T1000 (cell line): ENCODE measurements at regions not wholly inside any gene's neighbourhood (a gene's known extent, or its start where the extent isn't known, plus 50 kb on each side); places are given as distances from the start of the nearest gene placed in this dataset.
"Not testable (repeated sequence)": the region's sequence is repeated elsewhere in the genome, so short reads cannot be mapped to it uniquely, and the experiment has no call there.

ENCODE experiments used
- DNase-seq: peaks from one replicate; lab custom pipeline; 2025; ENCODE audit warnings: mixed read lengths; lab: John Stamatoyannopoulos, UW

DNA sequence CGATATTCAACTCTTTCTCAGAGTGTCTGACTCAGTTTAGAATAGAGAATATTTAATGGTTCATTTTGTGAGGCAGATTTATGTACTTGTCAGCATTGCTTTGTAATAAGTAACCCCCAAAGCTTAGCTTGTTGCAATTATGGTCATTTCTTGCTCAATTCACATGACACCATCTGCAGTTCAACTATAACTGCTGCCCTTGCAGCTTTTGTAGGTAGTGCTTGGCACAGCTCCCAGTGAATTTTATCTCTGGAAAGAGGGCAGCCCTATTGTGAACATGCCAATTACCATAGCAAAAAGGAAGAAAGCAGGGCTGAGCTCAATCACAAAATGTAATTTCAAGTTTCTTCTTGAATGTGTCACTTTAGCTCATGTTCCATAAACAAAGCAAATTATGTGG, 1587.7 kb upstream of the ACO1 start:
- DNase-seq: no peak

DNA sequence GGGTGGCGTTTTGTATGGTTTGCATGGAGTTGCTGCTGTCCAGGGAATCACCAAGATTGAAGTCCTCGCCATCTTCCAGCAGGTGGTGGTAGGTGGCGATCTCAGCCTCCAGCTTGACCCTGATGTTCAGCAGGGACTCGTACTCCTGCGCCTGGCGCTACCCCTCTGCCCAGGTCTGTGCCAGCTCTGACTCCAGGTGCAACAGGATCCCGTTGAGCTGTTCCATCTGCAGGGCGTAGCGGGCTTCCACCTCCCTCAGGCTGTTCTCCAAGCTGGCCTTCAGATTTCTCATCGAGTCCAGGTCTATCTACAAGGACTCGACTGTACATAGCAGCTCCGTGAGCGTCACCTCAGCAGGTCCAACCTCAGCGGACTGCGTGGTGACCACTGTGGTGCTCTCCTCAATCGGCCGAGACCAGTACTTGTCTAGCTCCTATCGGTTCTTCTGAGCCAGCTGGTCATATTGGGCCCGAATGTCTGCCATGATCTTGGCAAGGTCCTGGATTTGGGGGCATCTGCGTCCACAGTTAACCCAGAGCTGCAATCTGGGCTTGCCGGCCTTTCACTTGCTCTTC, 1584.8 kb upstream of the ACO1 start:
- DNase-seq: no peak

DNA sequence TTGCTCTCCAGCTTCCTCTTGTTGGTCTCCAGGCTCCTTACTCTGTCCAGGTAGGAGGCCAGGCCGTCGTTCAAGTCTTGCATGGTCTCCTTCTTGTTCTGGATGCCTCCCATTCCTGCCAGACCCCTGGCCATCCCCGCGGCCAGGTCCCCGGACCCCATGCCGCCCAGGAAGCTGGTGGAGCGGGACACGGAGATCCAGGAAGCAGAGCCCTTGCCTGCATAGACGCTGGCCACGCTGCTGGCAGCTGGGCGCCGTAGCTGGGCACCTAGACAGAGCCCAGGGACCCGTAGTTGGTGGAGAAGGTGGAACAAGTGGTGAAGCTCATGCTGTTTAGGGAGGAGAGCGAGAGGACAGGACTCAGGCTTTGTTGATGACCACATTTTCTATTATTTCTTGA, 1584.0 kb upstream of the ACO1 start:
- DNase-seq: no peak

DNA sequence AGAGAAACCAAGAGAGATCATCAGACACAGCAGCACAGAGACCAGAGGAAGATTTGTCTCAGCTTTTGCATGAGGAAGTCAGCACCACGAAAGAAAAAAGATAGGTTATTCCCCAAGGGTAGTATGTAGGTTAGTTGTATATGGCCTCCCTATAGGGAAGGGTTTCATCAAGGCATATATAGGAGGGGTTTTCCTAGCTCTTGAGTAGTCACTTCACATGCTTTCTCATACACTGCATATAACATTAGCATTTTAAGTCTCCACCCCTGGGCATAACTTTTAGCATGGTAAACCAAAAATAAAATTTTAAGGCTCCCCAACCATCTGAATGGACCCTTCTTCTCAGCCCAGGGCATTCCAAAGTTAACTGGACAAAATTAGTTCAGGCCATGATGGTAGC, 1571.6 kb upstream of the ACO1 start:
- no peak for DNase-seq

DNA sequence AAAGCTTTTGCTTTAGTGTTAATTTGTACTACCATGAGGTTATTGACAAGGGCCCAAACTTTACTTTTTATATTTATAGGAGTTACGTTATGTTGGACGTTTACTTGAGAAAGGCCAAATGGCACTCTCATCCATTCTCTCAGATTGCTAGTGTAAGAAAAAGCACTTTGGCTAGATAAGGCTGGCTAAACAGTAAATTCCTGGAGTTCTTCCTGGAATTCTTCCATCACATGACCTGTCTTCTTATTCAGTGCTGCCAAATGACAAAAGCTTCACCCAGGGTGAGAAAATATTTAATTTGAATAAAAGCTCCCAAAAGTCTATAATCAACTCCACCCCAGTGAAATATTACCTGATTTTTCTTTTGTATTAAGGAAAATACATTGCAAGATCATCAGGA, 1568.9 kb upstream of the ACO1 start:
- DNase-seq: no peak

DNA sequence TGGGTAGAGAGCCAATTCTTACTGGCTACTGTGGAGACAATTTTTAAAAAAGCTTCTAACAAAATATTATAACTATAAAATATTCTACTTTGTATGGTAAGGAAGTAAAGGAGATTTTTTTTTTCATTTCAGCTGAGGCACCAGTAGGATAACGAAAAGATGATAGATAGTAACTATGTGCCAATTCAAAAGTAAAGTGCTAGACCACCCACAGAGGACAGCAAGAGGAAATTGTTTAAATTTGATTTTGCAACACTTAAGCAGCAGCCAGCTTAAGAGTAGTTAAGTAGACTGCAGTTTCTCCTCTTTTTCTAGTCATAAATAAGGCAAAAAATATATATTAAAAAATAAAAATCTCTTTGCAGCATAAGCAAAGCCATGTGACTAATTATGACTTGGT, 1539.3 kb upstream of the ACO1 start:
- no peak for DNase-seq

DNA sequence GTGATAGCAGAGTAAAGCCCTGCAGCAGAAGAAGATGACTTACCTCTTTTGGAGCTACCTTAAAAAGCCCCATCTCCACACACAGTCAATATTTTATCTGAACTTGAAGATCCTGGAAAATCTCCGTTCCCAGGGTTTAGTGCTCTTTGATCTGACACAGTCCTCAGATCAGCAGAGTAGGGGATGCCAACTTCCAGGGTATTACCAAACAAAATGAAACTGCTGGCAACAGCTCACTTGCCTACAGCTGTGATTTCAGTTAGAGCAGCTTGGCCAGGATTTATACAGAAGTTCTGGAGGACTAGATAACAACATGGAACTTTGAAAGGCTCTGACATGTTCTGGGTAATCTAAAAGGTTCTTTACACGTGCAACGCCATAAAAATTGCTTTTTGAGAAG, 1537.8 kb upstream of the ACO1 start:
- DNase-seq: no peak

DNA sequence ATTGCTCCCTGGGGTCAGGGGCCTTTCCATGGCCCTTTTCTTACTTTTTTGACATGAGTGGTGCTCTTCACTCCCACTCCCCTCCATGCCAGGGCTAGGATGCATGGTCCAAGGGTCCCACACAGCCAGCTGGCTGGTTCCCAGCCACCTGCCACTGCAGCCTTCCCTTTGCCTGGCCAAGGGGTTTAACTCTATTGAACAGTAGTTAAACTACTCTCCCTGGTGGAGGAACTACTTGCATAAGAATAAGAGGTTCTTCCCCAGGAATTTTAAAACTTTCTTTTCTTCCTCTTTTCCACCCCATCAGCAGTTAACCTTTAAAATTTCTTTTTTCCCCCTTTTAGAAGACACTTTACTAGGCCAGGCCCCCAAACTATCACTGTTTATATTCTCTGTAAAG, 1532.8 kb upstream of the ACO1 start:
- DNase-seq: no peak

DNA sequence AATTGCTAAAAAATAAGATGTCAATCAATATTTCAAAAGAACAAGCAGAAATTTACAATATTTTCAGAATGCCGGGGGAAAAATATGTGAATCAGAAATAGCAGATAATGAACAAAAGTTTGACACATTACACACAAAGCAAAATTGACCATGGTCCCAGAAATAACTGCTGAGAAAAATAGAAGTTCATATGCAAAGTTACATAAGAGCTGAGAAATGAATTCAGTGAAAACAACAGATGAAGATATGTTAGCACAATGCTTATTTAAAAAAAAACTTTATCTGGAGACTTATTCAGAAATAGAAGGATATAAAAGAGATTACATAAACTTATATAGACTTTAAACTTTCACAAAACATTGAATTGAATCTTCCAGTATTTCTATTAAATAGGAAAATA, 1483.7 kb upstream of the ACO1 start:
- DNase-seq: no peak

DNA sequence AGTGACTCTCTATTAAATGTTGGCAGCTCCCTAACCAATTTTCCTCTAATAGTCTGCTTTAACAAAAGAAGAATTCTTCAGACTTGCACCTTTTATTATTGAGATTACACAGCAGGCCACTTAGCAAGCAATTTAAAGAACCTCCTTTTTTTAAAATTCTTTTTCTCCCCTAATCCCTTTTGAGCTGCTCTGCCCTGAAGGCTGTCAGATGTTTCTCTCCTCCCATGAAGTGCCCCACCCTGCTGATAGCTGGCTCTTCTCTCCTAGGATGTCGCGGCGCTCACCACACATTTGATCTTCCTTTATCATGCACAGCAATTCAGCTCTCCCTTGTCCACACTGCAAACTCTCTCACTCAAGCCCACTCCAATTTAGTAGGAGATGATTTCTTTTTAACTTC, 1471.1 kb upstream of the ACO1 start:
- DNase-seq: no peak

DNA sequence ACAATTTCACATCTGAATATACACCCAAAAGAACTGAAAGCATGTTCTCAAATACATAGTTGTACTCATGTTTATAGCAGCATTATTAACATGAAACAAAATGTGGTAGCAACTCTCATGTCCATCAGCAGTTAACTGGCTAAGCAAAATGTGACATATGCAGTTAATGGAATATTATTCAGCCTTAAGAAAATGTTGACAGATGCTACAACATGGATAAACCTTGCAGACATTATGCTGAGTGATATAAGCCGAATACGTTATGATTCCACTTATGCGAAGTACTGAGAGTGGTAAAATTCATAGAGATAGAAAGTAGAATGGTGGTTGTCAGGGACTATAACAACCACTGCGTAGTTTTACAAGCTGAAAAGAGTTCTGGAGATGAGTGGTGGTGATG, 1469.0 kb upstream of the ACO1 start:
- no peak for DNase-seq

DNA sequence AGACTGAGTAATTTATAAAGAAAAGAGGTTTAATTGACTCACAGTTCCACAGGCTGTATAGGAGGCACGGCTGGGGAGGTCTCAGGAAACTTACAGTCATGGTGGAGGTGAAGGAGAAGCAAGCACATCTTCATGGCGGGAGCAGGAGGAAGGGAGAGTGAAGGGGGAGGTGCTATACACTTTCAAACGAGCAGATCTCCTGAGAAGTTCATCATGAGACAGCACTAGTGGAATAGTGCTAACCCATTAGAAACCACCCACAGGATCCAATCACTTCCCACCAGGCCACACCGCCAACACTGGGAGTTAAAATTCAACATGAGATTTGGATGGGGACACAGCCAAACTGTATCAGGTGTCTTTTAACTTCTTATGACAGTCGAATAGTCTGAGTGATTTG, 1459.3 kb upstream of the ACO1 start:
- no peak for DNase-seq

DNA sequence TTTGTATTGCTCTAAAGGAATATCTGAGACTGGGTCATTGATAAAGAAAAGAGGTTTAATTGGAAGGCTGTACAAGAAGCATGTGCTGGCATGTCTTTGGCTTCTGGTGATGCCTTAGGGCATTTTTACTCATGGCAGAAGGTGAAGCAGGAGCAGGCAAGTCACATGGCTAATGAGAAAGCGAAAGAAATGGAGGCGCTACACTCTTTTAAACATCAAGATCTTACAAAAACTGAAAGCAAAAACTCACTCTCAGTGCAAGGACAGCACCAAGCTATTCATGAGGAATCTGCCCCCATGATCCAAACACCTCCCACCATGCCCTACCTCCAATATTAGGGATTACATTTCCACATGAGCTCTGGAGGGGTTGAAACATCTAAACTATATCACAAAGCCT, 1458.8 kb upstream of the ACO1 start:
- DNase-seq: no peak

DNA sequence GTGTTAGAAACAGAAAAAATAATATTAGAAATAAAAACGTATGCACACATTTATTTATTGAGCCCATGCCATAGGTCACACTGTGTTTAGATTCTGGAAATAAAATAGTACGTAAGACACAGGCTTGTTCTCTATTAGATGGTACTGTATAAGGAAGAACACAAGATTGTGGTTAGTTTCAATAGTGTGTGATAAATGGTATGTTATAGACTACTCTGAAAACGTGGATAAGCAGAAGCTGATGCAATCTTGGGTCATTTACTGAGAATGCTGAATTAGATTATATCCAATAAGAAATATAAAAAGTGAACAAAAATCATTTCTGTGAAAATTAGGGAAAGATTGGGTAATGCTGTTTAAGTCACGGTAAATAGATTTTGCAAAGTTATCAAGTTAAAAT, 1456.4 kb upstream of the ACO1 start:
- DNase-seq: no peak

DNA sequence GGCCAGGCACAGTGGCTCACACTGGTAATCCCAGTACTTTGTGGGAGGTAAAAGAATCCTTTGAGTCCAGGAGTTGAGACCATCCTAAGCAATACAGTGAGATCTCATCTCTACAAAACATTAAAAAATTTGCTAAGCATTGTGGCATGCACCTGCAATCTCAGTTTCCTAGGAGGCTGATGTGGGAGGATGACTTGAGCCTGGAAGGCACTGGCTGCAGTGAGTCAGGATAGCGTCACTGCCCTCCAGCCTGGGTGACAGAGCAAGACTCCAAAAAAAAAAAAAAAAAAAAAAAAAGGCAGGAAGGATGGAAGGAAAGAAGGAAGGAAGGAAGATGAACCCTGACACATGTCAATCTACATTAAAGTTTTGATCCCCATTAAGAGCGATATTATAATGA, 1452.2 kb upstream of the ACO1 start:
- DNase-seq: peak; percentile 47

DNA sequence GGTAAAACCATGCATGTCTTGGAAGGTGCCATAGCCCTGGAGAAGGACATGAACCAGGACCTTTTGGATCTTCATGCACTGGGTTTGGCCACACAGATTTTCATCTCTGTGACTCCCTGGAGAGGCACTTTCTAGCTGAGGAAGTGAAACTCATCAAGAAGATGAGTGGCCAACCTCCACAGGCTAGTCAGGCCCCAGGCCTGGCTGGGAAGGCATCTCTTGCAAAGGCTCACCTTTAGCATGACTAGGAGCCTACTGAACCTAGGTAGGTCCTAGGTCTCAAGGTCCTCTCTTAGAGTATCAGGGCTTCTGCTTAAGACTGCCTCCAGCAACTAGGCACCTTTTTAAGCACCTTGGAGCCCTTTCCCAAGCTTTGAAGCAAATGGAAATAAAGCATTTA, 1448.7 kb upstream of the ACO1 start:
- DNase-seq: no peak

DNA sequence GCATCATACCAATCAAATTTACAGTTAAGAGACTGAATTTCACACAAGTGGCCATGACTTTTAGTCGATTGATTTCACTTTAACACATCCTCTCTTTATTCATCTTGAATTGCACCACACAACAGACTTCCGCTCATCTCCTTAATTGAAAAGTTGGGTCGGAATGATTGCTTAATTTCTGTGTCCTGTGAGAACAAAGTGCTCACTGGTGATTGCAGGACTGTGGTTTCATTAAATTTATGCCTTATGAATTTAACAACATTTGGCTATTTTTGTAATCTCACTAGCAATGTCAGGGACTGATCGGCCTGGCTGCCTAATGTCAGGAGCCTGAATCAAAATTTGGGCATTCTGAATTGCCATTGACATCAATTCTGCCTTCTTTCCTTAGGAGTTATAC, 1447.3 kb upstream of the ACO1 start:
- DNase-seq: no peak

DNA sequence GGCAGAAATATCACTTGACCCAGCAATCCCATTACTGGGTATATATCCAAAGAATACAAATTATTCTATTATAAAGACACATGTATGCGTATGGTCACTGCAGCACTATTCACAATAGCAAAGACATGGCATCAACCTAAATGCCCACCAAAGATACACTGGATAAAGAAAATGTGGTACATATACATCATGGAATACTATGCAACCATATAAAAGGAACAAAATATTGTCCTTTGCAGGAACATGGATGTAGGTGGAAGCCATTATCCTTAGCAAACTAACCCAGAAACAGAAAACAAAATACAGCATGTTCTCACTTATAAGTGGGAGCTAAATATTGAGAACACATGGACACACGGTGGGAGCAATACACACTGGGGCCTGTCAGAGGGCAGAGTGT, 1441.6 kb upstream of the ACO1 start:
- not testable (repeated sequence) for DNase-seq

DNA sequence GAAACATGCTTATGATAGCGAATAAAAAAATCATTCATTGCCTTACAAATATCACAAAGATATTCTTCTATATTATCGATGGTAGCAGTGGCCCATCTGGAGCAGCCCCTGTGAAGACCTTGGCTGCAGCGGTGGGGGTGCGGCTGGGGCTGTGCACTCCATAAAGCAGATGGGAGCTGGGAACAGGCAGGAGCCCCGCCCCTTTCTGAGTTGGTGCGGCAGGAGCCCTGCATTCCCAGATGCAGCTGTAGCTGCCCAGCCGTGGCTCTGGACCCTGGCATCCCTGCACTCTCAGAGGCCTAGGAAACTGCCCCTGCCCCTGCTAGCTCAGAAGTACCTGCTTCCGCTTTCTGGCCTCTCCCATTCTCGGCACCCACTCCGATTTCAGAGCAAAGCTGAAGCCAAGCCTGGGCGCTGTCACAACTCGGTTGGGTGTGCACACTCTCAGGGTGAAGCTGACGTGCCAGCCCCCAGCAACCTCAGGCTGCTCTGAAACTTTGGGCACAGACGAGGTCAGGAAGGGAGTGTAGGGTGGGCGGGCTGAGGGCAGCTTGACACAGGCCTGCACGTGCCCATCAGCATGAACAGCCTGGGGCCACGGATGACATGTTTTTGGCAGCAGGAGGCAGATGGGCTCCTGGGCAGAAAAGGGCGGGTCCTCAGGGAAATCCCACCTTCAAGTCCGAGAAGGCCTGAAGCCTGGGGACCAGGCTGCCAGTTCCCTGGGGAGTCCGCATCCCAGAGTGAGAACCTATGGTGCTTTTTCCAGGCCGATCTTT, 1440.8 kb upstream of the ACO1 start:
- no peak for DNase-seq

DNA sequence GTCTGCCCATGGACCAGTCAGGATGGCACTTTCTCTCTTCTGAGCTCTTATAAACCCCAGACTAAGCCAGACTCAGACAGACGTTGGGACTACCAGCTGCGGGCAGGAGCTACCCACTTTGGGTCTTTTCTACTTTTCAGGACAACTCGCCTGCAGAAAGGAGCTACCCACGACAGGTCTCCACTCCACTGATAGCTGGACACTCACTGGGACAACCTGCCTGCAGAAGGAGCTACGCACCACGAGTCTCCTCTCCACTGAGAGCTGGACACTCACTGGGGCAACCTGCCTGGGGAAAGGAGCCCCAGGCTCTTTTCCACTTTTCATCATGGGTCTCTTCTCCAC, 1440.2 kb upstream of the ACO1 start:
- DNase-seq: no peak

DNA sequence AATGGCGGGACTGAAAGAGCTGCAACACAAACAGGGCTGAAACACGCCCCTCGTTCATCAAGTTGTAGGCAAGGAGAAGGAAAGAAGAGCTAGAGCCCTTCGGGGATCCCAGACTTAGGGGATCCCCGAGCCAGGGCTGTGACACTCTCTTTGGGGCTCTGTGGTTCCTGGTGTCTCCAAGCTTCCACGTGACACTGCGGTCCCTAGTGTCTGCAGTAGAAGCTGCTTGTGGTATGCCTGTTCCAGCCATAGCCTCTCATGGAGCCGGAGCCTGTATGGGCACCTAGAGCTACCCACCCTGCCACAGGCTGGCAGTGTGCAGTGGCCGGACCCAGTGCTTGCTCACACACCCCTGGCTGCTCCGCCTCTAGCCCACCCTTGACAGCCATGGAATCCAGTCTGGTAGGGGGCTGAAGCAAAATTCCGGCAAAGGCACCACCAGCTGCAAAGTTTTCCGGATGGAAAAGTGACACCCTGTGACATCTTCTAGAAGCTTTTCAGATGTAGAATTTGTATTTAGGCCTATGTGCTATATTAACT, 1439.6 kb upstream of the ACO1 start:
- DNase-seq: no peak

DNA sequence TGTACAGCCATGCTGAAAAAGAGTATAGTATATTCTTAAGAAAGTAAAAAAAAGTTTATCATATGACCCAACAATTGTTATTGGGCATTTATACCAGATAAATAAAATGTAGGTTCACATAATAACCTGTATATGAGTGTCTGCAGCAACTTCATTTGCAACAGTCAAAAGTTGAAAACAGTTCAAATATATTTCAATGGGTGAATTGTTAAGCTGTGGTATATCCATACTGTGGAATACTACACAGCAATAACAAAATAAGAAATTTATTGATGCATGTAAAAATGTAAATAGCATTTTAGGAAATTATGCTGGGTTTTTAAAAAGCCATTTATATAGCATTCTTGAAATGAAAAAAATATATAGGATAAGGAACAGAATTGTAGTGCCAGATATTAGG, 1420.1 kb upstream of the ACO1 start:
- DNase-seq: no peak

DNA sequence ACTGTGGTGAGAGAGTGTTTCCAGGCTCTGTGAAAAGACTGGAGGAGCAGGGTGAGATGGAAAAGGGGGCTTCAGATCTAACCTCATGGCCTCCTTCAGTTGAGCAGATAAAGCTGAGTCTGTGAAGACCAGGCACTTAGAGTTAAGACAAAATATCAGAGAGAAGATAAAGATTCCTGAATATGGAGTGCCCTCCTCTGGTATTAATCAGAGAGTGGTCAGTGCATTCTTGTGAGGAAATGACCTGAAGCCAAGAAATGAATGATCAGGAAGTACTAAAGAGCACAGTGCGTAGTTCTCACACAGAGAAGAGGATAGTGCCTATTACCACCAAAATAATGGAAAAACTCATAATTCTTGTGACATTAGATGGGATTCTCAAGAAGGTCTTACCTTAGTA, 1417.0 kb upstream of the ACO1 start:
- DNase-seq: no peak

DNA sequence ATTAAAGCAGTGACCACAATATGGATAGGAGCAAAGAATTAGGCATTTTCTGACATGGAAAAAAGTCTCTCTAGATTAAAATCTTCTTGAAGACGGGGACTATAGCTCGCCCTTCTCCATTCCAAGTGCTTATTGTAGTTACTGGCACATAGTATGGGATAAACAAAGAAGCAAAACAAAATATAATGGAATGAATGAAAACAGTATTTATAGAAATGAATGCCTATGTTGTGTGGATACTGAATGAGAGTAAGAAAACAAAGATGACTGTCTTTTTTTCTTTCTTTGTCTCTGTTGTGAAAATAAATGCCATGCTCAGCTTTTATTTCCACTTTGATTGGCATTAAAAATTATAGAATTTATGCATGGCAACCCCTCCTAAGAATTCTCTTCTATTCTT, 1414.3 kb upstream of the ACO1 start:
- no peak for DNase-seq
